ENCODE measurements at regions not wholly inside any gene's neighbourhood (a gene's known extent, or its start where the extent isn't known, plus 50 kb on each side); places are given as distances from the start of the nearest gene placed in this dataset.

DNA sequence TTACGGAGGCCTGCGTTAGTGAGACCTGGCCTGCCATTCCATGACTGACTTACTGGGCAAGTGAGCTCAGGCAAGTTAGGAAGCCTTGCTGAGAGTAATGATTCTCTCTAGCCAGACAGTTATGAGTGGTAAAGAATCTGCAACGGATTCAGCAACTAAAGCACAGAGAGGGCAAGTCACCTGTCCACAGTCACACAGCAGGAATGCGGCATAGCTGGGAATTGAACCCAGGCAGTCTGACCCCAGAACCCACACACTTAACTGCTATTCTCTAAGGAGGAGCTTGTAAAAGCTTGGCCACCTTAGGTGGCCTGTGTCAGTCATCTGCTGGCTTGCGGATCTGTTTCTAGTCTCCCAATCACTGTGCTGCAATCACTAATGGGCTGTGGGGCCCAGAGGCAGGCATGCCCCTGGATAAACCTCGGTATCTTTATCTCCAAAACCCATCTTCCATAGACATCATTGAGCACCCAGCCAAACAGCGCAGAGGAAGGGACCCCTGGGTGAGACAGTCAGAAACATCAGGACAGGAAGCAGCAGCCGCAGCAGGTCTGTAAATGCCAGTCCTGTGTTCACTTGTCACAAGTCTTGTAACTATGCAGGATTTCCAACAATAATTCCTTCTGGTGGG lies 215.9 kb upstream of the KCNG1 start:
- Histone ChIP-seq H3K27ac (no peak overlapping the region), H3K4me1 (no peaks in the 10 kb centered on the region), H3K27me3 (ENCODE audit: low read depth) (peaks cover 7% of the 10 kb centered on the region), H3K9me3 (no peaks in the 10 kb centered on the region), H3K36me3 (no peaks in the 10 kb centered on the region), H3K4me3 (no peak overlapping the region)
- ATAC-seq (no peak), DNase-seq (no peak)
- intact Hi-C loops (cut with DNase I): no loop called here
- TF ChIP-seq, protein P1, sequence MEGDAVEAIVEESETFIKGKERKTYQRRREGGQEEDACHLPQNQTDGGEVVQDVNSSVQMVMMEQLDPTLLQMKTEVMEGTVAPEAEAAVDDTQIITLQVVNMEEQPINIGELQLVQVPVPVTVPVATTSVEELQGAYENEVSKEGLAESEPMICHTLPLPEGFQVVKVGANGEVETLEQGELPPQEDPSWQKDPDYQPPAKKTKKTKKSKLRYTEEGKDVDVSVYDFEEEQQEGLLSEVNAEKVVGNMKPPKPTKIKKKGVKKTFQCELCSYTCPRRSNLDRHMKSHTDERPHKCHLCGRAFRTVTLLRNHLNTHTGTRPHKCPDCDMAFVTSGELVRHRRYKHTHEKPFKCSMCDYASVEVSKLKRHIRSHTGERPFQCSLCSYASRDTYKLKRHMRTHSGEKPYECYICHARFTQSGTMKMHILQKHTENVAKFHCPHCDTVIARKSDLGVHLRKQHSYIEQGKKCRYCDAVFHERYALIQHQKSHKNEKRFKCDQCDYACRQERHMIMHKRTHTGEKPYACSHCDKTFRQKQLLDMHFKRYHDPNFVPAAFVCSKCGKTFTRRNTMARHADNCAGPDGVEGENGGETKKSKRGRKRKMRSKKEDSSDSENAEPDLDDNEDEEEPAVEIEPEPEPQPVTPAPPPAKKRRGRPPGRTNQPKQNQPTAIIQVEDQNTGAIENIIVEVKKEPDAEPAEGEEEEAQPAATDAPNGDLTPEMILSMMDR (IDR thresholded peaks at IDR 0.05): no peak

DNA sequence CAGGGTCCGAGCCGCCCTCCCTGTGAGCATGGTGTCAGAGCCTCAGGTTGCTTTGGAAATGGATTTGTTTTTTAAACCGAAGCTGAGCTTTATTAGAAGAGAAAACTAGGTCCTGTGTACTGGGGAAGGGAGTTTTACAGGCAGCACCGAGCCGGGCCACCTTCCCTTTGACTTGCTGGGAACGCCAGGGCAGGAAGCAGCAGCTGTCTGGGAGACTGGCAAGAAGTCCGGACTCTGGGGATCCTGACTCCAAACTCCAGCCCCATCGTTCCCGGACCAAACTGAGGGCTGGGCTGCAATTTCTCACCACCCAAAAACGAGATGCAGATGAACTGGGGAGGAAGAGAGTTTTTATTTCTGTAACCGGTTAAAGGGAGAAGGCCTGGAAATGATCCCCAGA lies 214.9 kb upstream of the KCNG1 start:
- no peak overlapping the region for H3K4me3 ChIP-seq
- DNase-seq: no peak
- H3K27ac ChIP-seq: no peak overlapping the region
- no peaks in the 10 kb centered on the region for H3K4me1 ChIP-seq
- peaks cover 7% of the 10 kb centered on the region for H3K27me3 ChIP-seq (ENCODE audit: low read depth)
- H3K36me3 ChIP-seq: no peaks in the 10 kb centered on the region
- intact Hi-C loops (cut with DNase I): no loop called here
- no peaks in the 10 kb centered on the region for H3K9me3 ChIP-seq
- TF ChIP-seq, protein P1 (IDR thresholded peaks at IDR 0.05): no peak
- no peak for ATAC-seq

DNA sequence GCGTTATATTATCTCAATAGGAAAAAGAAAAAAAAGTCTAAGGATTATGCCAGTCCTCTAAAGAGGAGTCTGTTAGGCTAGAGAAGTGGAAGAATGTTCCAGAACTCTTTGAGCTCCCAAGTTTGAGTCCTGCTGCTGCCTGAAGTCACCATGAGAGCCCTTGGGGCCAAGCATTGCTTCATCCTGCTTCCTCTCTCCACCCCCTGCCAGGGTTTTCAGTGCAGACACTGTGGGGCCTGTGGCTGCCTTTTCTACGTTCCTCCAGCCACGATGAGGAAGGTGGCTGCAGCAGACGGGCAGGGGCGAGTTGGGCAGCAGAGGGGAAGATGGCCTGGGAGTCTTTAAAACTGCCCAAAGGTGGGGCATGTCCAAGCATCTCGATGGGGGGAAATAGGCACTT lies 214.4 kb upstream of the KCNG1 start:
- ATAC-seq (no peak), DNase-seq (no peak)
- intact Hi-C loops (cut with DNase I): no loop called here
- no peaks in the 10 kb centered on the region for H3K4me1 ChIP-seq
- no peak overlapping the region for H3K27ac ChIP-seq
- H3K27me3 ChIP-seq (ENCODE audit: low read depth): peaks cover 11% of the 10 kb centered on the region
- no peaks in the 10 kb centered on the region for H3K9me3 ChIP-seq
- H3K36me3 ChIP-seq: no peaks in the 10 kb centered on the region
- no peak overlapping the region for H3K4me3 ChIP-seq
- TF ChIP-seq, protein P1 (IDR thresholded peaks at IDR 0.05): no peak

DNA sequence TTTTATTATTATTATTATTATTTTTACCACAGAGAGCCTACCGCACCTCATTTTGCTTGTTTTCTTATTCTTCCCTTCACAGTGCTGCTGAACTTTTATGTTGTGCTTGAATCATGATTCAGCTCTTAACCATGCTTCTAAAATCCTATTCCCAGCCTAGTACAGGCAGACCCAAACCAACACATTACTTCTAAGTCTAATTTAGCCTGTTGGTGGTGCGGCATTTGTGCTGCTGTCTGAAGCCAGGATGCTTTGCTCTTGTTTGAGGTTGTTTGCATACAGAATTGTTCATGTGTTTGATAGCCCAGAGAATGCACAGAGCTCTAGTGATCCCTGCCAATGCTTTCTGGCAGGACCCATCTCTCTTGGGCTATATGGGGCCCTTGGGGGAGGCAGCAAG lies 213.5 kb upstream of the KCNG1 start:
- ATAC-seq (no peak), DNase-seq (no peak)
- Histone ChIP-seq H3K4me1 (no peaks in the 10 kb centered on the region), H3K4me3 (no peak overlapping the region), H3K27me3 (ENCODE audit: low read depth) (peaks cover 14% of the 10 kb centered on the region), H3K27ac (no peak overlapping the region), H3K36me3 (no peaks in the 10 kb centered on the region), H3K9me3 (no peaks in the 10 kb centered on the region)
- intact Hi-C loops (cut with DNase I): no loop called here
- TF ChIP-seq, protein P1 (IDR thresholded peaks at IDR 0.05): no peak

DNA sequence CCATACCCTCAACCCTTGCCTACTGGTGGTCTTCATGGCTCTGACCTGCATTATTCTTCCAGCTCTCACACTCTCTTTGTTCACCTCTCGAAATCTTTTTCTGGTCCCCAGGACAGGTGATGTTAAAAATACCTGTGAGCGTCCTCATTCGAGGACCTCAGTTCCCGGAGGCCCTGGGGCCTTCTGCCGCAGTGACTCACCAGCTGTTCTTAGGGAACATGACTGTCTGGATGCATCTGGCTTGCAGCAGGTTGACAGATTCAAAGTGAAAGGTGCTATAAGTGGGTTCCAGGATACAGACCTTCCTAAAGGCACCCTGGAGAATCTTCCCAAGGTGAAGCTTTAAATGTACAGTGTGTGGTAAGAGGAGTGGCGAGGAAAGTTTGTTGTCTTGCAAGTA lies 210.4 kb upstream of the KCNG1 start:
- H3K27ac ChIP-seq: no peak overlapping the region
- intact Hi-C loops (cut with DNase I): no loop called here
- no peak for DNase-seq
- ATAC-seq: no peak
- TF ChIP-seq, protein P1 (IDR thresholded peaks at IDR 0.05): no peak
- H3K4me1 ChIP-seq: no peaks in the 10 kb centered on the region
- H3K9me3 ChIP-seq: no peaks in the 10 kb centered on the region
- peaks cover 24% of the 10 kb centered on the region for H3K27me3 ChIP-seq (ENCODE audit: low read depth)
- H3K4me3 ChIP-seq: no peak overlapping the region
- H3K36me3 ChIP-seq: no peaks in the 10 kb centered on the region

All from lower lobe of right lung (tissue), 2 donors.